Thyroid gland (tissue), 4 donors: ENCODE measurements at regions not wholly inside any gene's neighbourhood (a gene's known extent, or its start where the extent isn't known, plus 50 kb on each side); places are given as distances from the start of the nearest gene placed in this dataset.

ENCODE experiments used
- POLR2A ChIP-seq, 2 donors: fragments of 450-650 bp; IDR thresholded peaks; one replicate each; pipeline ENCODE4 v1.6.1; 2017; ENCODE audit warnings: antibody characterized with exemption in 2 of 2, mild to moderate bottlenecking in 2 of 2, moderate library complexity in 1 of 2
- TF ChIP-seq, protein P1 (sequence below), 6 experiments: fragments of 200-600 bp in 3 of 6; fragments of 450-650 bp in 3 of 6; sonication (generic) in 3 of 6; IDR thresholded peaks; one replicate each; pipeline ENCODE4 v1.5.1; 2016 to 2019; ENCODE audit warnings: antibody characterized with exemption in 6 of 6, mild to moderate bottlenecking in 2 of 6, inconsistent platforms in 1 of 6, moderate library complexity in 1 of 6

DNA sequence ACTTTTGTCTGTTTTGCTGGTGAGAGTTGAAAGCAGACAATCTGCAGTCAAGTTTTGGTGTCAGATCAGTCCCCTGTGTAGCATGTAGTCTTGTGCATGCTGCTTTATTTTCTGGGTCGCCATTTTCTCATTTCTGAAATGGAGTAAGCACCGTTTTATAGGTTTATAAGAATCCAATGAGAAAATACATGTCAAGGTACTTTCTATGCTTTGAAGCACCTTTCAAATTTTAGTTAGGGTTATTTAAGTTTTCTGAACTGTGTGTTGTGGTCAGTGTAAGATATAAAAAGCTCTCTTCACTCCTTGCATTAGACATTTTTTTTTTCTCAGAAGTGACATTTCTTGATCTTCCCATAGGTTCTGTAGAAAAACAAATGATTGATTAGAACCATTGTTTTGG, 283.2 kb downstream of the ETS1 start:
- TF ChIP-seq, protein P1, sequence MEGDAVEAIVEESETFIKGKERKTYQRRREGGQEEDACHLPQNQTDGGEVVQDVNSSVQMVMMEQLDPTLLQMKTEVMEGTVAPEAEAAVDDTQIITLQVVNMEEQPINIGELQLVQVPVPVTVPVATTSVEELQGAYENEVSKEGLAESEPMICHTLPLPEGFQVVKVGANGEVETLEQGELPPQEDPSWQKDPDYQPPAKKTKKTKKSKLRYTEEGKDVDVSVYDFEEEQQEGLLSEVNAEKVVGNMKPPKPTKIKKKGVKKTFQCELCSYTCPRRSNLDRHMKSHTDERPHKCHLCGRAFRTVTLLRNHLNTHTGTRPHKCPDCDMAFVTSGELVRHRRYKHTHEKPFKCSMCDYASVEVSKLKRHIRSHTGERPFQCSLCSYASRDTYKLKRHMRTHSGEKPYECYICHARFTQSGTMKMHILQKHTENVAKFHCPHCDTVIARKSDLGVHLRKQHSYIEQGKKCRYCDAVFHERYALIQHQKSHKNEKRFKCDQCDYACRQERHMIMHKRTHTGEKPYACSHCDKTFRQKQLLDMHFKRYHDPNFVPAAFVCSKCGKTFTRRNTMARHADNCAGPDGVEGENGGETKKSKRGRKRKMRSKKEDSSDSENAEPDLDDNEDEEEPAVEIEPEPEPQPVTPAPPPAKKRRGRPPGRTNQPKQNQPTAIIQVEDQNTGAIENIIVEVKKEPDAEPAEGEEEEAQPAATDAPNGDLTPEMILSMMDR (IDR thresholded peaks at IDR 0.05) = no peak
- no peak for TF ChIP-seq POLR2A (IDR thresholded peaks at IDR 0.05)
